ENCODE measurements at regions not wholly inside any gene's neighbourhood (a gene's known extent, or its start where the extent isn't known, plus 50 kb on each side); places are given as distances from the start of the nearest gene placed in this dataset.
A peak's percentile ranks its signal among the peaks of the same experiment; 100 is the strongest.

DNA sequence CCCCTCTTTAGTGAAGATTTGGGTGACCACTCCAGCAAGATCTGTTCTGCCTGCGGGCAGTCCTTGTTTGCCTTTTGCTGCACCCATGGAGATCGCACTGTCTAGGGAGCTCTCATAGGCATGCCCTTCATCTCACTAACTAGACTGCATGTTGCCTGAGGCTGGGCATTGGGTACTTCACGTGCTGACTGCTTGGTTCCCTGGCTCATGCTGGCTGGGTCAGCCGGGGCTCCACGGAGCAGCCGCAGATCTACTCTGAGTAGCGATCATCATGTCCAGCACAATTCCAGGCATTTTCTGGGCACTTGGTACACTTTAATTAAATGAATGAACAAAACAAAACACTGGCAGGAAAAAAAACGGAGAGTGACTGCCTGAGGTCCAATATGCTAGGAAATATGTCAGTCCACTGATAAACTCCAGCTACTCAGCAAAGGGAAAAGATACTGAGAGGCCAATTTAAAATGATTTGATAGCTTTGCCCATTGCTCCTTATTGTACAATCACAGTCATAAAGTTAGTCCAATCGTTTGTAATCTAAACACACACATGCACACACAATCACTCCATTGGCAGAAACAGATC lies 220.3 kb downstream of the C1D start:
- DNase-seq, result no peak

DNA sequence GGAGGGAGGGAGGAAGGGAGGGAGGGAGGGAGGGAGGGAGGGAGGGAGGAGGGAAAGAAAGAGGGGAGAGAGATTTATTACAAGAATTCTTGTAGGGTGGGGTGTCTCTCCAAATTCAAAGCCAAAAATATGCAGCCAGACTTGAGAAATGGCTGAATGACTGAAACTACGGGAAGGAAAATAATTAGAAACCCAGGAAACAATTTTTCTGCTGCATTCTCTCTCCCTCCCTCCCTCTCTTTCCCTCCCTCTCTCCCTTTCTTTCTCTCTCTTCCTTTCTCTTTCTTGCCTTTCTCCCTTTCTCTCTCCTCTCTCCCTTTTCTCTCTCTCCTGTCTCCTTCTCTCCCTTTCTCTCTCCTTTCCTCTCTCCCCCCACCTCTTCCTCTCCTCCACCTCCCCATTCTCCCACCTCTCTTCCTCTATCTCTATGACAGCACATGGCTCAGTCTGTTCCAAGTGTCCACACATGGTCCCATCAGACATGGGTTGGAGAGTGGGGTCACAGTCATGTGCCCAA lies 218.7 kb downstream of the C1D start:
- no peak for DNase-seq

DNA sequence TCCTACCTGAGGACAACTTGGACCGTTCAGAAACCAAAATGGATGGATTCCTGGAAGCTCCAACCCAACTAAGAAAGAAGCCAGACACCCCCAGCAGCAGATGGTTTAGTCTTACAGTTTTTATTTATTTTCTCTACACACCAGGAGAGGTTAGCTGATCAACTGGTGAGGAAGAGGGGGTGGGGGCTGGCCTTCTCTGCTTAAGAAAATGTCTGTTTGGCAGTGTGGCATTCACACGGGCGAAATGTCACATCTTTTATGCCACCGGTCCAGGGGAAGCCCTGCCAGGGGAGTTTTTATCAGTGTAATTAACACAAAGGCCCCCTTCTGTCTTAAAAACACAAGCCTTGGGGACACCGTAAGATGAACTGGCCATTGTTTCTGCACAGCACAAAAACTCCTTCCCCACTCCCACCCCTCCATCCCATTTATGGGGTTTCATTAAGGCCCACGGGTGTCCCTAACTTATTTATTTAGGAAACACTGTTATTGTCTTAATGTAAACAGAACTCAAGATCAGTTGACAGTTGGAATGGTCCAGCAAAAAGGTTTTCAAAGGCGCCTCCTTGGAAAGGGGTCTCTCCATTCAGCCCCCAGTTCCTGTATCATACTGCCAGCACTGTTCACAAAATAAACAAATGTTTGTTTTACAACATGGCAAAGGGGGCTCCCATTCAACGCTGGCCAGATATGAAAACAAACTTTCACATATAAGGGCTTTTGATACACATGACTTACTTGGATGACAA lies 217.0 kb downstream of the C1D start:
- DNase-seq, result no peak

DNA sequence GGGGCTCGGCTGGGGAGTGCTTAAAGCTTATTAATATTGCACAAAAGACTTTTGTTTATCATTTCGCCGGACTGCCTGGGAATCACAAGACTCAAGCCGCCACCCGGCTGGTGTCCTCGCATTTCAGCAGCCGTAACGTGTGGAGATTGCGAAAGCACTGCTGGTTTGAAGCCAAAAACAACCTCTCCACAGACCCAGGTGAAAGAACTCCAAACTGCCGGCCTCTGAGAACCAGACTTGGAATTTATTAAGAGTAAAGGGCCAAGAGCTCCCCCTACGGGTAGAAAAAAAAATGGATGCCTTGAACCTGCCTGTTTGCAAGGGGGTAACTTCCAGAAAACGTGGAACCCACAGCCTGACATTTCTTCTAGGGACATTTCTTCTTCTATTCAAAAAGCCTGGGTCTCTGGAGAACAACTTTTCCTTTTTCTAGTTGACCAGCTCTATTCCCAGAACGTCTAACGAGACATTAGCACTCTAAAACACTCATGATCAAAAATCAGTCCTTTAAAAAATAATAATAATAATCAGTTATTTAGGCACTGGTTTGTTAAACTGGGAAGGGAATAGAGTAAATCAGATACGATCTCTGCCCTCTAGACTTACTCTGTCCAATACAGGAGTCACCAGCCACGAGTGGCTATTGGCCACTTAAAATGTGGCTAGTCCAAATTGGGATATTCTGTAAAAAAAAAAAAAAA lies 216.3 kb downstream of the C1D start:
- DNase-seq, result peak; percentile 61

DNA sequence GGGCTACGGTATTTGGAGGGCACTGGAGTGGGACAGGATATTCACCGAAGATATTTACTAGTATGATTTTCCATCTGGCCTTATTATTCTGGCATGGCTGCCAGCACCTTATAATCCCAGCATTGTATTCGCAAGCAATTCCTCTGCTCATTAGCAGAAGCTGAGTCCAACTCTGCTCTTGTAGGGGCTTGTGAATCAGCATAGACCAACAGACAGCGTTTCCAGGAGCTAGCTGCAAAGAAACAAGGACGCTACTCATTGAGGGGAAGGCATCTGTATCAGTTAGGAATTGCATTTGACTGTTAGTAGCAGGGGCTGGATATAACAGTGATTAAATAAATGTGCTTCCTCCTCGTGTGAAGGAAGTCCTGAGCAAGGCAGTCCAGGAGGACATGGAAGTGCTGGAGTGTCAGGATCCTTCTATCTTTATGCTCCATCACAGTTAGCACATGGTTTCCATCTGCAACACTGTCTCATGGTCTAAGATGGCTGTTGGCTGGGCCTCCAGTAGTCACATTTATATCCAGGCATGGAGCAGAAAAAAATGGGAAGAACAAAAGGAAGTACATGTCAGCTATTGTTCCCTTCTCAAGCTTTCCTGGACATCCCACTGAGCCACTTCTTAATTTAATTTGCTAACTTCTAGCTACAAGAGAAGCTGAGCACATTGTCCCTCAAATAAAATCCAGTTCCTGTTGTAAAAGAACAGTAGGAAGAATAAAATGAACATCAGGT lies 214.1 kb downstream of the C1D start:
- DNase-seq, result no peak

DNA sequence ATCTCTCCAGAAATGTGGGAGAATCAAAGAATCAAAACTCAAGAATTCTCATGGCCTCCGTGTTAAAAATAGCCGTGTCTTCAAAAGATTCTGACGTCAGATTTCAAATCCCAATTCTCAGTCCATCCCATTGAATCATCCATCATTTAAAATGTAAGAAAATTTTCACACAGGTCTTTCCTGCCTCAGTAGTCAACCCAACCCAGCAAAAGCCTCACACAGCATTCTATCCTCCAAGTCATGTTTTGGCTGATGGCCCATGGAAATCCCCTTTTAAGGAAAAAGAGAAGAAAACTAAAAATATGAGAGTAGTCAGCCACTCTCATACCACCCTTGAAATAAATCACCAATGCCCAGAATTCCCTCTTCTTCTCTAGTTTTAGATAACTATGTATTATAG lies 211.8 kb downstream of the C1D start:
- no peak for DNase-seq

DNA sequence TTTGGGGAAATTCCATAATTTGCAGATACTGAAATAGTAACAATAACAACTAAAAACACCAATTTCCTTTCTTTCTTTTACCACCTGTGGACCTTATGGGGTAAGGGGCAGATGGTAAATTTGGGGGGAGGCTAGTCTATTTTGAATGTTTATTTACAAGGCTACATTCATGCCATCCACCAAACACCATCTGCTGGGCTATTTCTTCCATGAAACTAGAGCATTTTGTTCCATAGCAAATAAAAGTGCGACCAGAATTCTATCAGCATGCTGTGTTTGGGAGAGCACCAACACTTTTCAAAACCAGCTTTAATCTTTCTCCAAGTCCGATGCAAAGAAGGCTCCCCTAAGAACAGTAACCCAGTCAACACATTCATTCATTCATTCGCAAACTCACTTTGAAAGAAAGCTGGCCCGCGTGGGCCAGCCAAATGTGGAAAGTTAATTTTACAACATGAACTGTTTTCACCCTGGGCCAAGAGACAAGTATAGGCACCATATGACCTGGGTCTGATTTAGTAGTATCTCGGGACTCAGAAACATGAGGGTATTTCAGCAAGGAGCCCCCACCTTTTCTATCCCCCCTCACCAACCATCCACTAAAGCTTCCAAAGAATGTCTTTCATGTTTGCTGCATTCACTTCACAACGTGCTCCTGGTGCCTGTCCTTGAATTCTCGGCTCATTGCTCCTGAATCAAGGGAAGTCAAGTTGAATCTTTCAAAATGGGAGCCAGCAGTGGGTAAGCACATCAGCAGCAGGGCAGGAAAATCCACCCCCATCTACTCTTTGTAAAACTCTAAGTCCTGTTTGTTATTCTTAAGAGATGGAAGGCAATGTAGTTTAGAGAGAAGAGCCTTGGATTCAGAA lies 210.6 kb downstream of the C1D start:
- no peak for DNase-seq

DNA sequence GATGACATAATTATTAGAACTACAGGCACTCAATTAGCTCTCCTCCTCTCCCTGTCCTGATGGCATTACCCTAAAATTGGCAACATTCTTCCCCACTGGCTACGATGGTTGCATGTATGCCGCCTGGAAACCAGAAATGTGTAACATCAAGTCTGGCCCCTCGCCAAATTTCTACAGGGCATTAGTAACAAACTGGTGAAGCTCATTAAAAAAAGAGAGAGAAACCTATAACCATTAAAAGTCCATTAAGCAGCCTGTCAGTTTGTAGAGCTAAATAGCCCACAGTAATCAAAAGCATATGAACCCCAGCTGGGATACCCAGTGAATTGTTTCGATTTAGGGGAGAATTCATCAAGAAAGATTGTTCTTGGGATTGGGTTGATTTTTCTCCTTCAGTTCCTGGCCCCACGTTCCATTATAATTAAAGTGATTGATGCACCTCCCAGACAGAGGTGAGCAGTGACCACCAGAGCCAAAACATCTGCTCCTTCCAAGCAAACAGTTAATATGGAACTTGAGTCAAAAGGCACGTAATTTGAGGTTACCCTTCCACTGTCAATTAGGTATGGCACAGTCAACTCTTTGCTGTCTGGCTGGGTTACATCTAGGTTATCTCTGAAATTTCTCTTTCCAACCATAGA lies 208.6 kb downstream of the C1D start:
- DNase-seq, result no peak

DNA sequence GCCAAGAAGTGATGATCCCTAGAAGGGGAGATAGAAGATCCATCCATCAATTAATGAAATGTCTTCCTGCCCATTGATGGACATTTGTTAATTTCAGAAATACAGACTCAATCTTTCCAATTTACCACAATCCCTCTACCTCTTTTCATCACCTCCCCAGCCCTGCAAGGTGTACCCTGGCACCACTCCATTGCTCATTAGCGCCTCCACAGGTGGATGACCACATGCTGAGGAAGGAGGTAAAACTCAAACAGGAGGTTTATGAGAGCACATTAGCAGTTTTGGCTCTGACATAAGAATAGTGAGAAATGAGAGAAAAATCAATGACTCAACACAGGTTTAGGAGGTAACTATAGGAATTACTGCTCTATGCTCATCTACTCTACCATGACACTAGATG lies 208.0 kb downstream of the C1D start:
- DNase-seq, result no peak

DNA sequence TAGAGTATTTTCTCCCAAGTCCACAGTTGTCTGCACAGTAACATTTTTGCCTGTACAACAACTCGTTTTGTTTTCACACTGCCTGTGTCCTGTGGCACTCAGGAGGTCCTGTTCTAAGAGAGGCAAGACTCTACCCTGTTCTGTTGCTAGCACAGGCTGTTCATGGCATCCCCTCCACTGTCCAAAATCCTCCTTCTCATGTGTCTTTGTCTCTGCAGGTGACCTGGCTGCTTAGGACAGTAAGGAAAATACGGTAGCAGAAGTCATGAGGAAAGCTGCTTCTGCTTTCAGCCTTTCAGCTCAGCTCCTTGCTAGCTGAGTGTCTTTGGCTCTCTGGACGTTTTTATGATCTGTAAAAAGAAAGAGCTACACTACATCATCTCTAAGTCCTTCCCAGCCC lies 205.9 kb downstream of the C1D start:
- DNase-seq, result no peak

DNA sequence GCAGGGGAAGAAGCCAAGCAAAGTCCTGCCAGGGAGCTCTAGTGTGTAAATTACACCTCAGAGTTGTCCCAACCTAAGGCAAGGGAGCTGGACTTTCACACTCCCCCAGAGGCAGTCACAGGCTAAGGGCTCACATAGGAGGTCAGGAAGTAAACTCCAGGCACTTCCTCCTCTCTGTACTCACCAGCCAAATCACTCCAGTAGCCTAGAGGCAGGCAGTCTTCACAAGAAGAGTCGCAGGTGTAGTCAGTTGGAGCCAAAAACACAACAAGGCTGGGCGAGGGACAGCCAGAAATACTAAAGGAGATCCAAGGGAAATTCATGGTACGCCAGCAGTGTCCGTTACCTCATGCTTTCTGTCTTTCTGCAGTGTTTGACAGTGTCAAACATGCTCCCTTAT lies 205.0 kb downstream of the C1D start:
- DNase-seq, result no peak

DNA sequence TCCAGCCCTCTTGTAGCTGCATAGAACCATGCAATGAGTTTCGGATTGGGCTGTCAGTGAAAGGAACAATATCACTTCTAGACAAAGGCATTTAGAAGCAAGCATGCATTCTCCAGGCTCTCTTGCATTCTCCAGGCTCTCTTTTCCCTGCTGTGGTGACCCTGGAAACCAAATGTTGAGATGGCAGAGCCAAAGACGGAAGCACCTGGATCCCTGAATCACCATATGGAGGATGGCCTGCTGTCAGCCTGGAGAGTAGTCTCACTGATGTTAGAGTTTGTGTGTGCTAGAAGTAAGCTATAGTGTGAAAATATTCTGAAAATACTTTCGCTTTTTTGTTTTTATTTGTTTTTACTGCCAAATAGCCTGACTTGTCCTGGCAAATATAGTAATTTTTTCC lies 203.9 kb downstream of the C1D start:
- no peak for DNase-seq

DNA sequence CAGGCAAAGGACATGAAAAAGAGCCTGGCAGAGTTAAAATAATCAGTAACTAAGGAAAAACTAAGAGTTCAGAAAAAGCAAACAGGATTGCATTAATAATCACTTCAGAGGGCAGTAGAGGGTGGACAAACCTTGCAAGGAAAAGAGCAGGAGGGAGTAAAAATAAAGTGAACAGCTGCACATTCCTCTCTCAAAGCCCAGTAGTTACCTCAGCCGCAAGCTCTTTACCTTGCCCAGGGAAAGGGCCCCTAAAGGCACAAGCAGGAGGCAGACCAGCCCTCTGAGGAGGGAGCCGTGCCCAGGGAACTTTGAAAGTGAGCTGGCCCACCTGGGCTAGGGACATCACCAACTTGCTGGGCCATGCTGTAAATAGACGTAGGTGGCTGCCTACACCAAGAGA lies 196.9 kb downstream of the C1D start:
- DNase-seq, result no peak

DNA sequence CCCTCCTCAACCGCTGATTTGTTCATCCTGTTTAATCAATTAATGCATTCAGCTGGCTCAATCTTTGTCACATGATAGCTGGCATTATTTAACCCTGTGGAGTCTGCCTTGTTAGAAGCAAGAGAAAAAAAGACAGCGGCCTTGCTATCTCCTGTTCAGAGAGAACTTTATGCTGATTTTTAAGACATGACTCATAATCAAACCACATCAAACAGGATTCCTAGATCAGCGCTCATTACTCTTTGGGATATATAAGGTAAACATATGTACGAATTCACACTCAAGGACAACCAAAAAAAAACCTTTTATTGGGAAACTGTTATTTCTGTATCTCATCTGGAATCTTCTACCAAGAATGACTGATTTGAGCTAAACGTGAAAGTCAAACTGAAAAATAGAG lies 195.1 kb downstream of the C1D start:
- DNase-seq, result no peak

DNA sequence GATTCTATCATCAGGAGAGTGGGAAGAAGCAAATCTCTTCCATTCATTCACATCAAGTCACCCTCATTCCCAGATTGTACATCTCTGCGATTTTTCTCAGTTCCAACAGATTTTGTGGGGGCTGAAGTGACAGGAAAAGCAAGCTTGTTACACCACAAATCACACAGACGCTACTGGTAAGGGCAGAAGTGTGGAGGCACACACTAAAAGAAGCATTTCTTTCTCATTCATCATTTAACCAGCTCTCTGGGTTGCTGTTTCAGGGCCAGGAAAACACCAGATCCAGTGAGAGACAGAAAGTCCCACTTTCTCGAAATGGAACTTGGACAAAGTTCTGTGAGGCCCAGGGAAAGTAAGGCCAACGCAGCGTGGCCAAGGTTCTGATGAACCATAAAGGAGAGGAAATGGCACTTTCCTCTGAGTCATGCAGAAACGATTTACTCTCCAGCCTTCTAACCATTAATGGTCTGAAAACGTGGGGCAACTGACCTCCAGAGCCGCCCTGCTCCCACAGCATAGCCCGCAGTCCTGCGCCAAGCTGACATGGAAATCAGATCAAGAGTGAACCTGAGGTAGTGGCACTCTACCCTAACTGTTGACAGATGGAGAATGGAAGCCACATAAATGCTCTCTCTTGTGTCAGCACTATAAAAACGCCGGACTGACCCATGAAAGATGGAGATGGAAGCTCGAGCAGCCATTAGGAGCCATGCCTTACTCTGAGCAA lies 191.0 kb downstream of the C1D start:
- no peak for DNase-seq

DNA sequence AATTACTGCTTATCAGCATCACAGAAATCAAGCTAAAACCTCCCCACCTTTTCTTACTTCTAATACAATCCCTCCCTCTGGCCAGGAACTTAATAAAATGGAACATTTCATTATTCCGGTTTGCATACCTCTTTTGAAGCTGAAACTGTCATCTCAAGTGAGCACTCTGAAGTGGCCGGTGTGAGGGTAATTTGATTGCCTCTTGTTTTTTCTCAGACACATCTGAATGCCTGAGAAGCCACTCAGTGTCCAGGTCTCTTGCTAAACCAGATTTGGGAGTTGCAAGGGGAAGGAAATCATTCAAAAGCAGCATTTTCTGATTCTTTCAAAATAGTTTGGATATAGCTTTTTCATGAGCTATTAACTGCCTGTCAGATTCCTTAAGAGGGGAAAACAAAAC lies 190.3 kb downstream of the C1D start:
- no peak for DNase-seq

DNA sequence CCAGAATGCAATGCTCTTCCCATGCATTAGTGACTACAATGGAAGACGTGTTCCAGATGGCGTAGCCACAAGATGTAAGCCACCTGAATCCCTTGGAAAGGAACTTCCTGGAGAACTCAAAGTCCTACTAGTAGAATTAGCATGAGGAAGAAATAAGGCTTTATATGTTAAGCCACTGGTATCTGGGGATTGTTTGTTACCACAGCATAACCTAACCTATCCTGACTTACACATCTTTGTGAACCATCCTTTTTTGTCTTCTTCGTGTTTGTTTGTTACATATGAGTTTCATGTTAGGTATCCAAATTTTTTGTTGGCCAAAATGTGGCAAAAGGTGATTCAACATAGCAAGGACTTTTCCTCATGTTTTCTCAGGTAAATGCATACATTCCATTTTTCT lies 188.9 kb downstream of the C1D start:
- no peak for DNase-seq

DNA sequence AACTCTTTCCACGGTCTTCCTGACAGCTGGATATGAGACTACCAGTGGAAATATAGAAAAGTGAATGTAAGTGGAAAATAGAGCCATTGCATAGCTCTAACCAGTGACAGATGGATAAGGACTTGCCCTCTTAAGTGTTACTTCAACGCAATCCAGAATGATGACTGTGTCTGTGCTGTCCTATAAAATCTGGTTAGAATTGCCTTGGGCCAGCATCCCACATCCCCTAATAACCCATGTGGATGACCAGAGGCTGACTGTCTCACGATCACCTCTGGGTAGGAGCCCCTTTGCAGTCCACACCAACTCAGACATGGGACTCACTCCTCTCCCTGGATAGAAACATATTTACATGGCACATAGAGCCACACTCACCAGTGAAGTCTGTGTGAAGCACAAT lies 186.6 kb downstream of the C1D start:
- no peak for DNase-seq

DNA sequence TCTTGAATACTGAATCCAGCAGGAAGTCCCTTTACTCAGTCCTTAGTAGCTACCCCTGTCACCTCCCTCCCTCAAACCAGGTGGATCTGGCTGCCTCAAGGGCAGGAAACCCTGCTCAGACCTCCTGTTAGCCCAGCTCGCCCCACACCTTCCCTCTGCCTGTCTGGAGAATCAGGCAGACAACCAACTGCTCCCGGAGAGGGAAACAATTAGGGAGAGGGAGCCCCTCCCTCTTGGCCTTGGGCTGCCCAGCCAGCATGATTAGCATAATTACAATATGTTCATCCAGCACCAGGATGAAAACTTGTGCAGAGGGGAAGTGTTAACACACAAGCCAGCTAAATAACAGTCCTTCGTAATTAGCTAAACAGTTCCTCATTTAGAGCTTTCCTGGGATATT lies 185.5 kb downstream of the C1D start:
- DNase-seq, result no peak

DNA sequence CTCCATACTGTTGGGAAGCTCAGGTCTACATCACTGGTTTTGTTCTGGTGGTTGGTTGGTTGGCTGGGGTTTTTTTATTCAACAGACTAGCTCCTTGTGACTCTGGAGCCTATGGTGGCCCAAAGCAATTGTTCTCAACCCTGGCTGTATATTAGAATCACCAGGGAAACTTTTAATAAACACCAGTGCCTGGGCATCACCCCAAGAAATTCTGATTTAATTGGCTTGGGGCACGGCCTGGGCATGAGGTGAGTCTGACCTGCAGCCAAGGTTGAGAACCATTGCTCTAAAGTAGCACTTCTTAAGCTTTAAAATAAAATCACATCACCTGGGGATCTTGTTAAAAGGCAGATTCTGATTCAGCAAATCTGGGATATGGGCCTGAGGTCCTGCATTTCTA lies 184.1 kb downstream of the C1D start:
- DNase-seq, result no peak

DNA sequence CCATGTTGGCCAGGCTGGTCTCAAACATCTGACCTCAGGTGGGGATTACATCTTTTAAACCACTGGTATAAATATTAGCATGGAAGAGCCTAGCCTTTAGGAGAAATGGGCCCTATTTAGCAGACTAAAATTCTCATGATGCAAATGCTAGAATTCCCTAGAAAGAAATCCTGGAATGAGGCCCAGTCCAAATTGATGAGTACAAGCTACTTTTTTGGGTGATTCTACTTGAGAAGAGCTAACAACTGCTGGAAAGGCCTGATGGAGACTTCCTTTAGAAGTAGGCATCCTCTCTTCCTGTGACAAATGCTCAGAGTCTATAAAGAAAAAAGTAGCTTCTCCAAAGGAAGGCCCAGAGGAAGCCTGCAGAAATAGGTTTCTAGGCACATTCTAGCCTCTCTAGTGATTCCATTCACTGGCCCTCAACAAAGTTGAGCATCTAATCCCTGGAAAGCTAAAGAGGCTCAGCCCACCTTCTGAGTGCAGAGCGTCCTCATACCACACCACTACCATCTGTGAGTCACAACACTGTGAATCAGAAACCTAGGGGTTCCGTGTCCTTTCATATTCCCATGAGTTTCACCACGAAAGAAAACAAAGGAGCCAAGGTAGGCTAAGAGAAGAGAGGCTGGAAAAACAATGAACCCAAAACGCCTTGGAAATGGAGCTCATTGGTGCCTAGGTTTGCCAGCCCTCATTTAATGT lies 183.1 kb downstream of the C1D start:
- no peak for DNase-seq

Data from KG1 (cell line).